K562 (cell line): ENCODE measurements at regions not wholly inside any gene's neighbourhood (a gene's known extent, or its start where the extent isn't known, plus 50 kb on each side); places are given as distances from the start of the nearest gene placed in this dataset.

Source experiments
- ATAC-seq: fragments of 200-7000 bp; cut with Tn5 transposase; 3 replicates; pipeline ENCODE4 v1.9.1; 2020; ENCODE audit warnings: moderate library complexity
- BruUV-seq: library from RNA; stranded (reverse); fragments of 400-500 nt; replicated peaks from 2 replicates; lab custom pipeline; 2021; lab: Mats Ljungman, UMichigan
- CTCF ChIA-PET: fragments of 300-600 bp; formaldehyde crosslinking; extraction: SDS; loops from one replicate; lab custom pipeline; 2021; ENCODE audit warnings: low intra/inter-chr PET ratio; lab: Yijun Ruan, JAX
- POLR2A ChIA-PET: fragments of 300-600, 350-650 bp; sonication (Branson Sonifier 250); formaldehyde crosslinking; extraction: SDS; loops from one replicate; lab custom pipeline; 2021; ENCODE audit warnings: antibody characterized with exemption, inconsistent platforms; lab: Yijun Ruan, JAX
- DNase-seq, 4 experiments: peaks; one replicate each; pipeline versions ENCODE4 v3.0.0 to v3.0.0-alpha.2; 2011 to 2018; ENCODE audit warnings: low spot score in 3 of 4, mixed read lengths in 3 of 4; ENCODE audit errors: extremely low read depth in 1 of 4
- FAIRE-seq: peaks from 2 replicates; lab custom pipeline; 2011; peaks lifted over from hg19 to GRCh38; lab: Jason Lieb, UNC
- H2AFZ ChIP-seq: 2 replicates; pipeline ENCODE4 v1.6.0; 2011; ENCODE audit warnings: low read depth, low read length, control low read depth, inconsistent platforms
- H3K27ac ChIP-seq: fragments of 200-600 bp; 3 replicates; pipeline ENCODE4 v1.8.0; 2011; ENCODE audit warnings: low read depth, mild to moderate bottlenecking, control low read depth, inconsistent platforms, low read length, moderate library complexity, mixed read lengths; ENCODE audit errors: extremely low read depth
- H3K27me3 ChIP-seq, 2 experiments: fragments of 300-600 bp in 1 of 2; 2 replicates in 1 of 2; 3 replicates in 1 of 2; pipeline versions ENCODE4 v1.6.0 to v1.8.0; 2011; ENCODE audit warnings: inconsistent platforms in 2 of 2, low read length in 2 of 2, mild to moderate bottlenecking in 1 of 2, mixed read lengths in 1 of 2, moderate library complexity in 1 of 2; ENCODE audit not compliant: control insufficient read depth in 2 of 2, insufficient read depth in 2 of 2
- H3K36me3 ChIP-seq: fragments of 300-600 bp; 3 replicates; pipeline ENCODE4 v1.8.0; 2011; ENCODE audit warnings: mild to moderate bottlenecking, low read length, inconsistent platforms; ENCODE audit not compliant: control insufficient read depth, insufficient read depth
- H3K4me1 ChIP-seq, 2 experiments: fragments of 200-600 bp in 1 of 2; replicated peaks in 1 of 2; 2 replicates in 1 of 2; 3 replicates in 1 of 2; pipeline versions ENCODE4 v1.5.1 to v1.8.0; 2011; ENCODE audit warnings: inconsistent platforms in 2 of 2, low read length in 2 of 2, mild to moderate bottlenecking in 1 of 2, mixed read lengths in 1 of 2, moderate library complexity in 1 of 2; ENCODE audit not compliant: control insufficient read depth in 2 of 2, insufficient read depth in 2 of 2
- H3K4me2 ChIP-seq: 2 replicates; pipeline ENCODE4 v1.6.1; 2011; ENCODE audit warnings: low read length, control low read depth, inconsistent platforms, mixed read lengths; ENCODE audit not compliant: insufficient read depth
- H3K4me3 ChIP-seq: fragments of 200-600 bp; sonication (generic), shearing (Covaris generic); 2 replicates; pipeline ENCODE4 v1.5.1; 2016; ENCODE audit warnings: control low read depth, inconsistent platforms
- H3K79me2 ChIP-seq: fragments of 200-600 bp; 3 replicates; pipeline ENCODE4 v1.8.0; 2011; ENCODE audit warnings: low read length, inconsistent platforms; ENCODE audit not compliant: control insufficient read depth, insufficient read depth
- H3K9ac ChIP-seq, 2 experiments: 2 replicates each; pipeline versions ENCODE4 v1.6.0 to v1.6.1; 2011; ENCODE audit warnings: low read depth in 2 of 2, low read length in 2 of 2, control low read depth in 1 of 2, inconsistent platforms in 1 of 2, mild to moderate bottlenecking in 1 of 2, mixed read lengths in 1 of 2; ENCODE audit not compliant: insufficient read depth in 1 of 2
- H3K9me1 ChIP-seq: one replicate; pipeline ENCODE4 v1.6.0; 2011; ENCODE audit warnings: inconsistent platforms, mild to moderate bottlenecking, low read length, moderate library complexity; ENCODE audit not compliant: control insufficient read depth, insufficient read depth
- H3K9me3 ChIP-seq: replicated peaks from 2 replicates; pipeline ENCODE4 v1.5.1; 2011; ENCODE audit warnings: low read depth, low read length, inconsistent platforms; ENCODE audit not compliant: control insufficient read depth, insufficient read depth
- H4K20me1 ChIP-seq: replicated peaks from 2 replicates; pipeline ENCODE4 v1.6.1; 2011; ENCODE audit warnings: low read length, inconsistent platforms, mixed read lengths; ENCODE audit not compliant: control insufficient read depth, insufficient read depth
- BRF1 ChIP-seq: IDR thresholded peaks from 3 replicates; pipeline ENCODE4 v1.6.1; 2011; ENCODE audit warnings: borderline replicate concordance, mild to moderate bottlenecking; ENCODE audit not compliant: insufficient read length; ENCODE audit errors: extremely low read depth
- COPS2 ChIP-seq: fragments of 450-650 bp; conservative IDR thresholded peaks from 2 replicates; pipeline ENCODE4 v1.6.1; 2016; ENCODE audit warnings: mild to moderate bottlenecking, moderate library complexity
- FOS ChIP-seq: IDR thresholded peaks from 3 replicates; pipeline ENCODE4 v1.6.1; 2011; ENCODE audit not compliant: insufficient read length; ENCODE audit errors: extremely low read depth
- MTA2 ChIP-seq: fragments of 450-650 bp; IDR thresholded peaks from 2 replicates; pipeline ENCODE4 v1.6.1; 2016; ENCODE audit warnings: low read depth
- NCOR1 ChIP-seq: fragments of 450-650 bp; IDR thresholded peaks from 2 replicates; pipeline ENCODE4 v1.6.1; 2016; ENCODE audit warnings: mild to moderate bottlenecking, moderate library complexity
- PCBP2 ChIP-seq: fragments of 200-400 bp; formaldehyde crosslinking; IDR thresholded peaks from 2 replicates; pipeline ENCODE4 v1.6.1; 2018; ENCODE audit warnings: low read length, low read depth, mild to moderate bottlenecking, moderate library complexity; ENCODE audit not compliant: poor library complexity, severe bottlenecking
- RAD21 ChIP-seq, 2 experiments: fragments of 250-450 bp in 1 of 2; fragments of 450-650 bp in 1 of 2; sonication (Bioruptor Pico) in 1 of 2; formaldehyde crosslinking in 1 of 2; IDR thresholded peaks in 1 of 2; conservative IDR thresholded peaks in 1 of 2; 2 replicates each; pipeline versions ENCODE4 v1.4.0 to v1.8.0; 2020 to 2022; ENCODE audit warnings: mild to moderate bottlenecking in 2 of 2, moderate library complexity in 1 of 2
- RBM22 ChIP-seq: fragments of 200-400 bp; formaldehyde crosslinking; IDR thresholded peaks from 2 replicates; pipeline ENCODE4 v1.6.1; 2018; ENCODE audit warnings: low read length, low read depth; ENCODE audit not compliant: poor library complexity, severe bottlenecking
- TFE3 ChIP-seq: fragments of 450-650 bp; formaldehyde crosslinking; IDR thresholded peaks from 2 replicates; pipeline ENCODE4 v1.4.0; 2020; ENCODE audit warnings: mild to moderate bottlenecking, mixed read lengths
- ZBTB33 ChIP-seq: sonication (generic); formaldehyde crosslinking; IDR thresholded peaks from 2 replicates; pipeline ENCODE4 v1.8.1; 2023; ENCODE audit warnings: mild to moderate bottlenecking, missing genetic modification reagents
- ZEB2 ChIP-seq: fragments of 450-650 bp; IDR thresholded peaks from 2 replicates; pipeline ENCODE4 v1.6.1; 2016
- ZNF24 ChIP-seq: fragments of 450-650 bp; IDR thresholded peaks from 2 replicates; pipeline ENCODE4 v1.6.1; 2016
- ZNF584 ChIP-seq: fragments of 200-800 bp; sonication (Bioruptor generic); IDR thresholded peaks from 2 replicates; pipeline ENCODE4 v1.6.1; 2016; ENCODE audit warnings: low read depth, mild to moderate bottlenecking, missing genetic modification characterization, missing compliant biosample characterization
- ZNF589 ChIP-seq: fragments of 200-800 bp; sonication (Bioruptor generic); IDR thresholded peaks from 2 replicates; pipeline ENCODE4 v1.6.1; 2016; ENCODE audit warnings: low read depth, missing genetic modification characterization, missing compliant biosample characterization
- WGBS: fragments of 100-300 bp; shearing (Covaris generic); methylation state at CpG from one replicate; pipeline ENCODE4 v1.1.6; 2016; ENCODE audit warnings: low coverage, mixed read lengths; ENCODE audit not compliant: insufficient coverage; ENCODE audit errors: missing lambda C conversion rate; 5-methylcytosine and 5-hydroxymethylcytosine counted together
- in situ Hi-C: fragments of 300-500 bp; cut with MboI; formaldehyde crosslinking; loops from 4 replicates; pipeline ENCODE4 v1.15.0; 2018; ENCODE audit warnings: inconsistent platforms, mixed read lengths
- intact Hi-C: fragments of 100-400 bp; cut with micrococcal nuclease; formaldehyde crosslinking; loops from 2 replicates; pipeline ENCODE4 v1.14.2; 2022

- FAIRE-seq, result no peak
- H3K9ac ChIP-seq, result no peak overlapping the region
- no peaks in the 10 kb centered on the region for H3K79me2 ChIP-seq
- no peak overlapping the region for H2AFZ ChIP-seq
- H3K9me3 ChIP-seq, result no peaks in the 10 kb centered on the region
- no peak for TF ChIP-seq RAD21 (CRISPR knock-in tag; conservative IDR thresholded peaks at IDR 0.05 in 1 of 2, IDR thresholded peaks at IDR 0.05 in 1 of 2)
- H3K27ac ChIP-seq, result no peak overlapping the region
- no peak for ATAC-seq
- no peaks in the 10 kb centered on the region for H3K9me1 ChIP-seq
- no peak for DNase-seq
- no peaks in the 10 kb centered on the region for H4K20me1 ChIP-seq
- 0% methylated on average over 1 of the region's 1 CpG for WGBS
- in situ Hi-C loops, result no loop called here
- H3K4me1 ChIP-seq, result no peaks in the 10 kb centered on the region
- H3K36me3 ChIP-seq, result no peaks in the 10 kb centered on the region
- intact Hi-C loops, result no loop called here
- CTCF ChIA-PET, result no interaction called here
- BruUV-seq, result no TSS peak
- POLR2A ChIA-PET, result no interaction called here
- H3K4me2 ChIP-seq, result no peak overlapping the region
- H3K4me3 ChIP-seq, result no peak overlapping the region
- H3K27me3 ChIP-seq, result no peaks in the 10 kb centered on the region
Observed at GRCh38 chr7:136551618-136552017, 316.8 kb upstream of the CHRM2 start.

GRCh38 chr7:136549756-136550155, 318.7 kb upstream of the CHRM2 start:
- no peak for DNase-seq
- no TSS peak for BruUV-seq
- no peak overlapping the region for H3K4me3 ChIP-seq
- ChIA-PET CTCF (no interaction called here), POLR2A (no interaction called here)
- ATAC-seq, result no peak
- H3K79me2 ChIP-seq, result no peaks in the 10 kb centered on the region
- 0% methylated on average over 1 of the region's 1 CpG for WGBS
- no peak overlapping the region for H3K9ac ChIP-seq
- no peak overlapping the region for H2AFZ ChIP-seq
- no peak overlapping the region for H3K27ac ChIP-seq
- H3K27me3 ChIP-seq, result no peaks in the 10 kb centered on the region
- FAIRE-seq, result peak; percentile 19
- H3K36me3 ChIP-seq, result no peaks in the 10 kb centered on the region
- H3K4me2 ChIP-seq, result no peak overlapping the region
- no peaks in the 10 kb centered on the region for H3K9me3 ChIP-seq
- in situ Hi-C loops, result no loop called here
- H4K20me1 ChIP-seq, result no peaks in the 10 kb centered on the region
- no peaks in the 10 kb centered on the region for H3K9me1 ChIP-seq
- intact Hi-C loops, result no loop called here
- H3K4me1 ChIP-seq, result no peaks in the 10 kb centered on the region
- no peak for TF ChIP-seq TFE3
- TF ChIP-seq COPS2, result no peak
- TF ChIP-seq MTA2, result no peak
- TF ChIP-seq NCOR1, result no peak
- no peak for TF ChIP-seq BRF1
- no peak for TF ChIP-seq ZEB2
- TF ChIP-seq ZNF24, result no peak
- TF ChIP-seq ZNF584, result no peak
- no peak for TF ChIP-seq ZNF589
- TF ChIP-seq FOS, result no peak
- no peak for TF ChIP-seq PCBP2
- no peak for TF ChIP-seq ZBTB33 (CRISPR knock-in tag)
- no peak for TF ChIP-seq RBM22
